ENCODE measurements at regions not wholly inside any gene's neighbourhood (a gene's known extent, or its start where the extent isn't known, plus 50 kb on each side); places are given as distances from the start of the nearest gene placed in this dataset.

- Histone ChIP-seq H3K79me2 (ENCODE audit: low read length) (no peaks in the 10 kb centered on the region), H4K20me1 (ENCODE audit: low read length) (no peaks in the 10 kb centered on the region), H3F3A (ENCODE audit: low read length, unreplicated experiment) (no peaks in the 10 kb centered on the region), H3K27ac (ENCODE audit: low read length) (no peak overlapping the region), H3K9me3 (ENCODE audit: low read length) (no peaks in the 10 kb centered on the region), H3K4me1 (ENCODE audit: insufficient read depth, low read length) (peaks cover 10% of the 10 kb centered on the region), H3K4me3 (ENCODE audit: low read length) (no peak overlapping the region), H3K9ac (ENCODE audit: low read length) (no peak overlapping the region), H2AFZ (ENCODE audit: low read length) (no peak overlapping the region), H3K27me3 (ENCODE audit: low read length) (no peaks in the 10 kb centered on the region), H3K4me2 (ENCODE audit: low read length) (no peak overlapping the region), H3K36me3 (ENCODE audit: low read depth, low read length) (no peaks in the 10 kb centered on the region), H3K9me2 (replicated peaks; ENCODE audit: low read length) (no peaks in the 10 kb centered on the region)
- ChIA-PET POLR2A (ENCODE audit: unreplicated experiment) (no interaction called here), CTCF (no interaction called here)
- BruUV-seq (replicated peaks) = no TSS peak
- TF ChIP-seq EZH2 (IDR thresholded peaks at IDR 0.05; ENCODE audit: low read length, unreplicated experiment) = no peak
- no peak for TF ChIP-seq EZH2phosphoT487 (IDR thresholded peaks at IDR 0.05; ENCODE audit: borderline replicate concordance, low read length)
- no peak for TF ChIP-seq CTCF (conservative IDR thresholded peaks at IDR 0.05; ENCODE audit: low read depth, low read length)
- DNase-seq = no peak
- intact Hi-C loops (cut with micrococcal nuclease) = no loop called here
- no peak for ATAC-seq
Measured at GRCh38 chr12:107598906-107599305, 86.7 kb upstream of the PWP1 start.

GRCh38 chr12:107600581-107601144 is 84.9 kb upstream of the PWP1 start:
- no peak overlapping the region for H2AFZ ChIP-seq (ENCODE audit: low read length)
- intact Hi-C loops (cut with micrococcal nuclease) = no loop called here
- no peaks in the 10 kb centered on the region for H4K20me1 ChIP-seq (ENCODE audit: low read length)
- no peak overlapping the region for H3K27ac ChIP-seq (ENCODE audit: low read length)
- H3K9ac ChIP-seq (ENCODE audit: low read length) = no peak overlapping the region
- H3K79me2 ChIP-seq (ENCODE audit: low read length) = no peaks in the 10 kb centered on the region
- no peaks in the 10 kb centered on the region for H3K4me1 ChIP-seq (ENCODE audit: insufficient read depth, low read length)
- H3K9me2 ChIP-seq (replicated peaks; ENCODE audit: low read length) = no peaks in the 10 kb centered on the region
- H3F3A ChIP-seq (ENCODE audit: low read length, unreplicated experiment) = no peaks in the 10 kb centered on the region
- H3K4me3 ChIP-seq (ENCODE audit: low read length) = no peak overlapping the region
- no TSS peak for BruUV-seq (replicated peaks)
- no peak overlapping the region for H3K4me2 ChIP-seq (ENCODE audit: low read length)
- no peaks in the 10 kb centered on the region for H3K27me3 ChIP-seq (ENCODE audit: low read length)
- TF ChIP-seq EZH2phosphoT487 (IDR thresholded peaks at IDR 0.05; ENCODE audit: borderline replicate concordance, low read length) (no peak), EZH2 (IDR thresholded peaks at IDR 0.05; ENCODE audit: low read length, unreplicated experiment) (no peak), CTCF (conservative IDR thresholded peaks at IDR 0.05; ENCODE audit: low read depth, low read length) (no peak)
- ChIA-PET CTCF (no interaction called here), POLR2A (ENCODE audit: unreplicated experiment) (no interaction called here)
- DNase-seq (no peak), ATAC-seq (no peak)
- no peaks in the 10 kb centered on the region for H3K36me3 ChIP-seq (ENCODE audit: low read depth, low read length)
- H3K9me3 ChIP-seq (ENCODE audit: low read length) = no peaks in the 10 kb centered on the region

- CTCF ChIA-PET = no interaction called here
- no peak for ATAC-seq
- intact Hi-C loops (cut with micrococcal nuclease) = no loop called here
Measured at GRCh38 chr12:107602446-107602845, 83.2 kb upstream of the PWP1 start.

More at GRCh38 chr12:107602446-107602845, 83.2 kb upstream of the PWP1 start:
- Histone ChIP-seq H3K9ac (ENCODE audit: low read length) (no peak overlapping the region), H3K4me3 (ENCODE audit: low read length) (no peak overlapping the region), H3K36me3 (ENCODE audit: low read depth, low read length) (no peaks in the 10 kb centered on the region), H3K4me2 (ENCODE audit: low read length) (no peak overlapping the region), H3K9me3 (ENCODE audit: low read length) (no peaks in the 10 kb centered on the region), H3K9me2 (replicated peaks; ENCODE audit: low read length) (no peaks in the 10 kb centered on the region), H3K27ac (ENCODE audit: low read length) (no peak overlapping the region), H2AFZ (ENCODE audit: low read length) (no peak overlapping the region), H3F3A (ENCODE audit: low read length, unreplicated experiment) (no peaks in the 10 kb centered on the region), H3K27me3 (ENCODE audit: low read length) (no peaks in the 10 kb centered on the region), H3K79me2 (ENCODE audit: low read length) (no peaks in the 10 kb centered on the region), H4K20me1 (ENCODE audit: low read length) (no peaks in the 10 kb centered on the region), H3K4me1 (ENCODE audit: insufficient read depth, low read length) (no peaks in the 10 kb centered on the region)
- TF ChIP-seq EZH2 (IDR thresholded peaks at IDR 0.05; ENCODE audit: low read length, unreplicated experiment) = no peak
- TF ChIP-seq EZH2phosphoT487 (IDR thresholded peaks at IDR 0.05; ENCODE audit: borderline replicate concordance, low read length) = no peak
- no peak for TF ChIP-seq CTCF (conservative IDR thresholded peaks at IDR 0.05; ENCODE audit: low read depth, low read length)
- POLR2A ChIA-PET (ENCODE audit: unreplicated experiment) = no interaction called here
- no peak for DNase-seq
- BruUV-seq (replicated peaks) = no TSS peak

All from PC-3 (cell line).